Fibroblast of skin of scalp (primary cell): ENCODE measurements at regions not wholly inside any gene's neighbourhood (a gene's known extent, or its start where the extent isn't known, plus 50 kb on each side); places are given as distances from the start of the nearest gene placed in this dataset.
"Not testable (repeated sequence)": the region's sequence is repeated elsewhere in the genome, so short reads cannot be mapped to it uniquely, and the experiment has no call there.

ENCODE experiments used
- DNase-seq: peaks from one replicate; pipeline ENCODE4 v3.0.0-alpha.2; 2013

DNA sequence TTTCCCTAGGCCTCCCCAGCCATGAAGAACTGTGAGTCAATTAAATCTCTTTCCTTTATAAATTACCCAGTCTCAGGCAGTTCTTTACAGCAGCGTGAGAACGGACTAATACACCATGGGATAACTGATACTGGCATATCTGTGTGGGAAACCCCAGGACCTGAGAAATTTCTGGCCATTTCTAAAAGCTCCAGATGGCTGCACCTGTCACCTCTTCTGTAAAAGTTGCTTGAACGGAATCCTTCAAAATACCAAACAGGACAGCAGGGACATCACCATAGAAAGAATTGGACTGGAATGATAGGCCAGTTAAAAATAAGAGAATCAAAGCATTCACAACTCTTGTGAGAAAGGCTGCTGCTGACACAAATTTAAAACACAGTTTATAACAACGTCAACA is 134.0 kb upstream of the FOXD4L5 start:
- not testable (repeated sequence) for DNase-seq

DNA sequence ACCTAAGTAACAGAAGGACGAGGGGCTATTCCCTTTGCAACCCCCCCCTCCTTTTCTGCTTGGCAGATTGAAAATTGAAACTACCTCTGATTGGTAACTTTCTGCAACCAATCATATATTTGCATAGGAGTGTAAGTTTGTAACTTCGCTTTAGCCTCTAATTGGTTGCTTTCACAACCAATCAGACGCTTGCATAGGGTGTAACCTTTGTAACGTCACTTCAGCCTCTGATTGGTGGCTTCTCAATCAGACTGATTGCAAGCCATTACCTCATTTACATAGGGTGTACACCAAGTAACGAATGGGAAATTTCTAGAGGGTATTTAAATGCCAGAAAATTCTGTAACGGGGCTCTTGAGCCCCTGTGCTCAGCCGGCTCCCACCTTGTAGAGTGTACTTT is 131.9 kb upstream of the FOXD4L5 start:
- DNase-seq = not testable (repeated sequence)

DNA sequence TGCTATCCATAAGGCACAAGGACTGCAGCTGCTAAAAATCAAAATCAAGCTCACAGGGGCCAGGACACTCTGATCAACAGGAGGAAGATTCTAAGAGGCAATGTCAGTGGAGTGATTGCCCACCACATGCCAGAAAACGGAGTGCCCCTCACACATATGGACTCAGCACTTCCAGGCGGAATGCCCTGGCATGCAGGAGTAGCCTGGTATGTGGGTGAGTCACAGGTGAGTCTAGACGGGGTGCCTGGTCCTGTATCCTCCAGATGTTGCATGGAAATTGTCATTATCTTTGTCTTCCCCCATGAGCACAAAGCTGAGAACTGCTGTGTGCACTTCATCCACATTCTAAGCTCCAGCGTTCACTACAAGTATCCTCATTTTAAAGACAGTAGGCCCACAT is 129.2 kb upstream of the FOXD4L5 start:
- DNase-seq = not testable (repeated sequence)

DNA sequence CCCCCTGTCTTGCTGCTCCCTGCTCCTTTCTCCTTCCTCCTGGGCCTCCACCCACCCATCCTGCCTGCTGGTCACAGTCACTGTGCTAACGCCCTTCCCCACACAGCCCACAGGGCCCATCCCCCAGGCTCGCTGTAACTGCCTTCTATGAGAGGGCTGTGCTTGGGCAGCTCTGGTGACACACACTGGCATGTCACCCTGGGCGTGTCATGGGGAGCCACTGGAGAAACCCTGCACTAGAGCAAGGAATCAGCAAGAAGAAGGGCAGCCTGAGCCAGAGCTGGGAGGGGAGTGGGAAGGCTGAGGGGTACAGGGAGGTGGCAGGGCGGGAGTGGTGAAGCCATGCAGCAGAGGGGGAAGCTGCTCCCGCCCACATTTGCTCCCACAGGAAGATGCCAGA is 128.4 kb upstream of the FOXD4L5 start:
- not testable (repeated sequence) for DNase-seq

DNA sequence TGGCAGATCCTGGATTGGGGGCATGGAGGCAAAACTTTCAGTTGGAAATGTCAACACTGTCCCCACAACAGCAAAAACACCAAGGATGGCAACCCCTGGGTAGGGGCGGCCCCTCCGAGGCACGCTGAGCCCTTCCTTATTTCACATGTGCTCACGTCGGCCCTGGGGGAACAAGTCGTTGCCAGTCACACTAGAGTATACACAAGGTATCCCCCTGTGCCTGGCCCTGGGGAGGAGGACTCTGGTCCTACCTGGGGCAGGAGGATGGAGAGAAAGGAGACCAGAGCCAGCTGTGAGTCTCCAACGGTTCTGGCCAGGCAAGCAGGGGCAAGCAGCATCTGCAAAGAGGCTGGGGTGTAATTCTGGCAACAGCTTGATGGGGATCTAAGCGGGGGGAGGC is 126.9 kb upstream of the FOXD4L5 start:
- DNase-seq = no peak

DNA sequence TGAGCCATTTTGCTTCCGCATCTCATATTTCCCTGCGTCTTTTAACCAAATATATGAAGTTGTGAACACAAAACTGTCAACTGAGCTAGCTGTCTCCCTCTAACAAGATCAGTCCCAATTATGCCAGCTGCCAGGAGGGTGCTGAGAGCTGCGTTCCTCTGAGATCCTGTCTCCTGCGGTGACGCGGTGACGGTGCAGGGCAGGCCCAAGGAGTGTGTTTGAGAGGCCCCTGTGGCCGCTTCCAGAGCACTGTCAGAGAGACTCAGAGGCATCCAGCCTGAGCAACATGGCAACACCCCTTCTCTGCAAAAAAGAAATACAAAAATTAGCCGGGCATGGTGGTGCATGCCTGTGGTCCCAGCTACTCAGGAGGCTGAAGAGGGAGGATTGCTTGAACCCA is 126.3 kb upstream of the FOXD4L5 start:
- no peak for DNase-seq

DNA sequence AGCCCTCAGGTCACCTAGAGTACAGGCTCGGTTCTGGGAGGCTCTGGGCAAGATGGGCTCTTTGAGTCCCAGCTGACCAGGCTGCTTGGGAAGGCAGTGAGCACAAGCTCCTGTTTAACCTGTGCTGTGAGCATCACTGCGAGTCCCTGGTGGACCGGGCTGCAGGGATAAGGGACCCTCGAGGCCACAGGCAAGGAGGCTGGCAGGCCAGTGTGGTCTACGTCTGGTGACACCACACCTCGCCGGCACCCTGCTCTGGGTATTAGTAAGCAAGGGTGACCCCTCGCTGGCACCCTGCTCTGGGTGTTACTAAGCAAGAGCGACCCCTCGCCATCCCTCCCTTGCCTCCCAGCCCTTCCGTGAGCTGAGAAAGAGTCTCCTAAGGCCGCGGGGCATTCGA is 125.9 kb upstream of the FOXD4L5 start:
- no peak for DNase-seq

DNA sequence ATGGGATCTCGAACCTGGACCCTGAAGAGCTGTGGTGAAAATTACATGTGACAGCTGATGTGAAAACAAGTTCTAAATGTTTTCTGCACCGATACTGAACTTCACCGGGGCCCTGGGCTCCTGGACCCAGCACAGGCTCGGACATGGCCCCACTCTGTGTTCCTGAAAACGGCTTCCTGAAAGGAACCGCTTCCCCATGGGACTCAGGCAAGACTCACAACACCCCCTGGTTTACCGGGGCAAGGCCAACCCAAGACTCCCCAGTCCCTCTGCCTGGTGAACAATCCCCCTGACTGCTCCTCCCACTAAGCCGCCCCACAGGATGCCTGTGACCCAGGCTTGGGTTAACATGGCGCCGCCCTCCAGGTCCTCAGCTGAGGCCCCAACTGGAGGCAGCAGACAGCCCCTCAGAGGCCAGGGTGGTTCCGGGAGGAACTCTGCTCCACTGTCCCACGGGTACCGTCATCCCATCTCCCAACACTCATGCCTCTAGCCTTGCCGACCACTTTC is 124.5 kb upstream of the FOXD4L5 start:
- no peak for DNase-seq

DNA sequence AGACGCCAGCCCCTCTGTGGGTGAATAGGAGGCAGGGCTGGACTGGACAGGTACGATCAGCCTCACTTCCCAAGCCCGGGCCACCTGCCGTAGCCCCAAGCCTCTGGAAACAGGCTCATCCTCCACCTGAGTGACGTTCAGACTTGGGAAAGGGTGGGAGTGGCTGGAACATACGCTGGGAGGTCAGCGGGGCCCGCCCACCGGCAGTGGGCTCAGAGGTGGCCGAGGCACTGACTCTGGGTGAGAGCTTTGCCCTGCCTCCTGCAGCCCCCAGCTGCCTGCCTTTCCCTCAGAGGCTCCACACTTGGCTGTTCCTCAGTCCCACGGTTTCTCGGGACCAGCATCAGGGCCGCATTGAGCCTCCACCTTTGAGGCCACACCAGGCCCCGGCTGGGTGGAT is 123.8 kb upstream of the FOXD4L5 start:
- DNase-seq = not testable (repeated sequence)

DNA sequence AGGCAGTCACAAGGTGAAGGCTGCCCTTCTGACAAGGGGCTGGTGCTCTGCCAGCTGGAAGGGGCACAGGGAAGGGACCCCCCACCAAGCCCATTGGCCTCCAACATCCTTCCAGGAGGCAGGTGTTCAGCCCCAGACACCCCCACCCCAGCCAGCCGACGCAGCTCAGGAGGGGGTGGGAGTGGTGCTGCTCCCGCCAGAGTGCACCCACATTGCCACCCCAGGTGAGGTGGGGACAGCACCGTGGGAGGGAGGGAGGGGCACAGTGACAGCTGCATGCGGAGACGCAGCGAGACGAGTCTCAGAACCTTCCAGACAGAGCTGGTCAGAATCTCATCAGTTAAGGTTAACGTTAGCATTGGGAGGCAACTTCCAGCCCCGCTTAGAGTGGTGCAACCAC is 121.6 kb upstream of the FOXD4L5 start:
- not testable (repeated sequence) for DNase-seq

DNA sequence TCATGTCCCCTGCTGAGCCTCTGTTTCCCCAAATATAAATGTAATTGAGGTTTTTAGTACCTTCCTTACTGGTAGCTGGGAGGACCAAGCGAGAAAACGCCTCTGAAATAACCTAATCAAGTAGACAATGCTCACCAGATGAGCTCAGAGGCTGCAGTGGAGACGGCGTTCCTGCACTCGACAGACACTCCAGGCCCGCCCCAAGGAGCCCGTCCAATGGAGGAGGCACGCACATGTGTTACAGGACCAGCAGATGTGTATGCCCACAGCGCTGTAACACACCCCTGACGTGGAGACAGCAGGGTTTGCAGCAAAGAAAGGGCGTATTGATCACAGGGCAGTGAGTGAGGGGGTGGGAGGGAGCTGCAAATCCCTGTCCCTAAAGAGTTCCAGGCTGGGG is 120.8 kb upstream of the FOXD4L5 start:
- not testable (repeated sequence) for DNase-seq

DNA sequence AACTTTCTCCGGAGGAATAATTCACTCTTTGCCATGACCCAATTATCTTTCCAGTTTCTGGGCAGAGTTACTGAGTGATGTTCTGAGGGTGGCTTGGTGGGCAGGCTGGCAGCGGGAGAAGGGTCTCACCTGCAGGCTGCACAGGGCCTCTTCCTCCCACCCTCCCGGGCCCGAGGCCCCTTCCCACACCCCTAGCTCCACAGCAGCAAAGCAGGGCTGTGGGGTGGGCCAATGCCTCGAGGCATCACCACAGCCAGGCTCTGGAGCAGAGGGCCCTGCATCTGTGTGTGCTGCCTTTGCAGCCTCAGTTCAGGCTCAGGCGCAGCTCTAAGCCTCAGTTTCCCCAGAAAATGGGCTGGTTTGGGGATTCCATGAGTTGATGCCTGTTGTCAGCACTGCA is 120.2 kb upstream of the FOXD4L5 start:
- no peak for DNase-seq

DNA sequence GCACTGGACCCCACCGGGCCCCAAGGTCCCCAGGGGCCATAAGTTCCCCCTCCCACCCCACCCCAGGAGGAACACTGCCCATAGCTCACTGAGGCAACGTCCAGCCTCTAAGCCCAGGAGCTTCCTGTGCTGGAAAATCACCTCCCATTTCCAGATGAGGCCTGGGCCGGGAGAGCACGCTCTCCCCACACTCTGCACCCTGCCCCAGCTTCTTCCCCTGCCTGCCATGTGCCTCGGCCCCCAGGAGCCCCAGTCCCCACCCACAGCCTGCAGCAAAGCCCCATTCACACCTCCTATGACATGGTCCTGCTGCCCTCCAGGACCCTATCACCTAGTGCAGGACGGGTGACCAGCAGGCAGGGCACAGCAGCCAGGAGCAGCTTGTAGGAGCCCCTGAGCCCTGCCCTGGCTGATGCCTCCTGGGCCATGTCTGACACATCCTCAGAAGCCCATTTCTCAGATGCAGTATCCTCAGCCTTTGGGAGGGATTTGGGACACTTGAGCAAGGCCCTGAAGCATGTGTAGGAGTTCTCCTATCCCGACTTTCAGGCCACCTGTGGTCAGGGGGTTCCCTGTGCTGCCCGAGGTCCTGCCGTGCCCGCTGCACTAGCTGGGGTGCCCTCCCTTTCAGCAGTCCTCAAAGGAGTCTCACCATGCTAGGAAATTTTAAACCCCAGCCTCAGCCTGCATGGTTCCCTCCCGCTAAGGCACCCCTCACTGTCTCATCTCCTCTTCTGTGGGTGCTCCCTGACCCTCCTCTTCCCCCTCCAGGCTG is 119.4 kb upstream of the FOXD4L5 start:
- no peak for DNase-seq

DNA sequence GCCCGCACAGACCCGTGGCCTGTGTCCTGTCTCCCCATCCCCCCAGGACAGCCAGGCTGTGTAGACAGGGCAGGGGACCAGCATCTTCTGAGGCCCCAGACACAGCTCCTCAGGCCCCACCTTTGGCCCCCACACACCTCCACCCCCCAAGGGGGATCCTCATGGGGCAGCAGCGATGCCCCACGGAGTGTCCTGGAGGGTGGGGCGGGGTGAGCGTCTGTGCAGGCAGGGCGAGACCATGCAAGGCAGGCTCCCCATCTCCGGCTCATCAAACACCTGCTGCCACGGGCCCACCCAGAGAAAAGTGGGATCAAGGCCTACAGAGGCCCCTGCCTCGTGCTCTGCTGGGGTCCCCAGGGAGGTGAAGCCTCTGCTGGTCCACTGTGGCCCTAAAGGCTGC is 118.7 kb upstream of the FOXD4L5 start:
- DNase-seq = no peak

DNA sequence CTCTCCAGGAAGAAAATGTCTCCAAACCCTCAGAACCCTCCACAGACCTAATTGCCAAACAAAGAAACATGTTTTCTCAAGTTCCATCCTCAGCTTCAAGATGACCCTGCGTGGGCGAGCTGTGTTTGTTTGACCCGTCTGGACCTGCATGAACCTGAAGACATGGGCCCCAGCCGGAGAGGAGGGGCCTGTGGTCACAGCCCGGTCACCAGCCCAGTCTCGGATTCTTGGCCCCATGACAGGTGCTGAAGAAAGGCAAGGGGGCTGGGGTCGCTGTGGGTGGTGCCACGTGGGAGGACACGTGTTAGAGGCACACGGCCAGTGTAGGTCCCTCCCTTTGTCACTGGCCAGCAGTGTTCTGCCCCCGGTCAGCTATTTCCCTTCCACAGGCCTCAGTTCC is 118.1 kb upstream of the FOXD4L5 start:
- not testable (repeated sequence) for DNase-seq

DNA sequence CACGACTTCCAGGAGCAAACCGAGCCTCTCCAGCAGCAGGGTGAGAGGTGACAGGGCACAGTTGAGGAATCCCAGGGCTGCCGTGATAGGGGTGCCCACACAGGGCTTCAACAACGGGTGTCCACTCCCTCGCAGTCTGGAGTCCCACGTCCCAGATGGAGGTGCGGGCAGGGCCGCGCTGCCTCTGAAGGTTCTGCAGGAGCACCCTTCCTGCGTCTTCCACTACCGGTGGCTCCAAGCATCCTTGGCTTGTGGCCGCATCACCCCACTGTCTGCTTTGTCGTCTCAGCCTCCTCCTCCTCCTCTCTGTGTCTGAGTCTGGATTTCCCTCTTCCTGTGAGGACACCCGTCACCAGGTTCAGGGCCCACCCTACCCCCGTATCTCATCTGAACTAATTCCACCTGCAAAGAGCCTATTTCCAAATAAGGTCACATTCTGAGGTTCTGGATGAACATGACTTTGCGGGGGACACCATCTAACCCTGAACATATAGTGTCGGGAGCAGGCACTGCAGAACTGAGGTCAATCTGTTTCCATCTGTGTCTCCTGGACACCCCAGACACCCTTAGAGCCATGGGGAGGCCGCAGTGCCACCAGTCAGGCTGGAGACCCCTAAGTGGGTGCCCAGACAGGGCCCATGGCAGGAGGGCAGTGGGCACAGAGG is 117.3 kb upstream of the FOXD4L5 start:
- not testable (repeated sequence) for DNase-seq

DNA sequence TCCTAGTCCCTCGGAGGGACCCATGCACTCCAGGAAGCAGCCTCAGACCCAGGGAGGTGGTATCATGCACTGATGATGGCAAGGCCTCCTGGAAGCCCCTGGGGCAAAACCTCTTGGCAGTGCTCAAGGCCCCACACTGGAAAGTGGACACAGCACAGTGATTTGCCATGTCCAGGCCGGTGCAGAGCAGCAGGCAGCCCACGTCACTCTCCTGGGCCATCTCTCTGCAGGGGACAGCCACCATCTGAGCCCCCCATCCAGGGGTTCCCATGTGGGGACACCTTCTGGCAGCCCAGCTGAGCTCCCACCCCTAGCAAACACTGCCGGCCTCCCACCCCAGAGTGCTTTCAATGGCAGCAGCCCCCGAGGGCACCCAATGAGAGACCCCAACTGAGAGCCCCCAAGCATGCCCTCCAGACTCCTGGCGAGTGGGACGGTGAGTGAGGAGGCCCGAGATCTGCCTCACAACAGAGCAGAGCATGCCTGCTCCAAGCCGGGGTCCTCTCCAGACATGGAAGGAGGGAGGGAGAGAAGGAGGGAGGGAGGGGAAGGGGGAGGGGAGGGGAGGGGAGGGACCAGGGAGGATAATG is 116.5 kb upstream of the FOXD4L5 start:
- not testable (repeated sequence) for DNase-seq

DNA sequence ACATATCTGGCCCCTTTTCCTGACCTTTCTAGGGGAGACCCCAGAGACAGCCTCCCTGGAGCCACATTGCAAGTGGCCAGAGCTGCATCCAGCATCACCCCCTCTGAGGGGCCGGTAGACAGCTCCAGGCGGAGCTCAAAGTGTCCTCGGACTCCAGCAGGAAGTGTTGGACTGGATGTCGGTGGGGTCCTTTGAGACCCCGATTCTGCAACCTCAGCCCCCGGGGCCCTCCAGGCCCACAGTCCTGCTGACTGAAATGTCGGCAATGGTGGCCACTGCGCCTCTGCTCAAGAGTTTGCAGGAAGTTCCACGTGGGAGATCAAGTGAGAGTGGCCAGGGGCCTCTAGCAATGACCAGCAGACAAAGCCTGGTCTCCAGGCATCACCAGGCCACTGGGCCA is 115.9 kb upstream of the FOXD4L5 start:
- no peak for DNase-seq

DNA sequence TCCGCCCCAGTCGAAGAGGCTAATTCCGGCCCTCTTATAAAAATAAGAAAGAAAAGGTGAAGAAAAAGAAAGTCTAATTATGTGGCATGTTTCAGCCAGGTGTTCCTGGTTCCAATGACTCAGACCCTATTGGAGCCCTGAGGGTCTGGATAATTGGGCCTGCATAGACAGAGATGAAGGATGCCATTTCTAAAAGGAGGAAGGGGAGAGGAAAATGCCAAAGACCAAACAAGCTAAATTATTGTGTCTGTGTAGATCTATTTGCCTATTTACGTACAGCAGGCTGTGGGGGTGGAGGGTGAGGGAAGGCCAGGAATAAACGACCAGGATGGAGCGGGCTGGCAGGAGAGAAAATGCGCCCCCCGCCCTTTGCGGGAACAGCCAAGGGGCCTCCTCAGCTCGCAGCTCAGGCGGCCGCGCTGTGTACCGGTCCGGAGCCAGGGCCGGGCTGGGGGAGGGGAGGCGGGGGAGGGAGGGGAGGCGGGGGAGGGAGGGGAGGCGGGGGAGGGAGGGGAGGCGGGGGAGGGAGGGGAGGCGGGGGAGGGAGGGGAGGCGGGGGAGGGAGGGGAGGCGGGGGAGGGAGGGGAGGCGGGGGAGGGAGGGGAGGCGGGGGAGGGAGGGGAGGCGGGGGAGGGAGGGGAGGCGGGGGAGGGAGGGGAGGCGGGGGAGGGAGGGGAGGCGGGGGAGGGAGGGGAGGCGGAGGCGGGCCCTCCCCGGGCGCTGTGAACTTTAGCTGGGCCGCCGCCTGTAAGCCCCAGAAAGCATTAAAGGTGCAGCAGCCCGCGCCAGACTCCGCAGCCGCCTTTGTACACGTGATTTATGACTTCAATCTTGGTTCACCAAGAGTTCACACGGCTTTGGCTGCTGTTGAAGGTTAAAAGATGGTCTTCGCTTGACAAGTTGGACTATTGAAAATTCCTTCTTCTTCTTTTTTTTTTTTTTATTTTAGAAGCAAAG is 113.0 kb upstream of the FOXD4L5 start:
- not testable (repeated sequence) for DNase-seq

DNA sequence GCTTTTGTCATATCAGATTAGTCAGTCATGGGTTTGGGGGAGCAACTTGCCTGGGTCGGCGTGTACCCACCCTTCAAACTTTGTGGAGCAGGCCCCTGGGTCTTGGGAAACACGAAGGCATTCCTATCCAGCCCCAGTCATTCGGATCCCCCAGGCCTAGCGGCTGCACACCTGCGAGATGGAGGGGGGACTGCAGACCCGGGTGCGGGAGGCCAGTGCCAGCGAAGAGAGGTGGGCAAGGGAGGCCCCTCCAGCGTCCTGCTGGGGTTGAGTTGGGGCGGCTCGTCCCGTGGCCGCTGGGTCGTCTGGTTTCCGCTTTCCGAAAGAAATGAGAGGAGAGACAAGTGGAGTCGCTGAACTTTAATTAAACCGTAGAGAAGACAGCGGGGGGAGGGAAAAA is 112.2 kb upstream of the FOXD4L5 start:
- DNase-seq = not testable (repeated sequence)

DNA sequence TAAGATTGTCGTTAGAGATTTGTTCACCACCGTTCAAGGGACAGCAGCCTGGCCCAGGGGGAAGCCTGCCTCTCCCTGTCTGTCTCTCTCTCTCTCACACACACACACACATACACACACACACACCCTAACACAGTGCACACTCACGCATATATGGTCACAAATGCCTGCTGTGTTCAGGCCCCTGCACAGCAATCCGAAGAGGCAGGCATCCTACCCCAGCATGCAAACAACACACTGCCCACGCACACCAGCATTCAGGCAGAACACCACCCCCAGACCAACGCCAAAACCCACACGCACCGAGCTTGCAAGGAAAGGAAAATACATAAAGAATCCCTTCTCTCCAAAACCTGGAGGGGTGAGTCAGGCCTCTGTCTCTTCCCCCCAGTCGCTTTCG is 111.6 kb upstream of the FOXD4L5 start:
- not testable (repeated sequence) for DNase-seq

DNA sequence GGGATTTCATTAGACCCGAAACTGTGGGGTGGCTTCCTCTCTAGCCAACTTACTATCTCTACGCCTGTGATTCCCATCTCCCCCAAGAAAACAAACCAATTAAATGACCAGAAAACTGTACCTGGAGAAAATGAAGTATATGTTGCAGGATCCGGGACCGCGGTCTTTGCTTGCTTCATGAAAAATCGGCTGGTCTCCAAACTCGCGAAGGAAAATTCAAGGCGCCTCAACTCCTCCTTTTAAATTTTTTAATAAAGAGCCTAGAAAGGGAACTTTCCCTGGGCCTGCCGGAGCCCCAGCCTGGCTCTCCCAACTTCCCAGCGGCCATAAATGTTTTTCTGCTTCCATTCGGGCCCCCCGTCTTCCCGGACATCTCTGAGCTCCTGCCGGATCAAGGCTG is 110.8 kb upstream of the FOXD4L5 start:
- not testable (repeated sequence) for DNase-seq
